ENCODE measurements at regions not wholly inside any gene's neighbourhood (a gene's known extent, or its start where the extent isn't known, plus 50 kb on each side); places are given as distances from the start of the nearest gene placed in this dataset.
"Not testable (repeated sequence)": the region's sequence is repeated elsewhere in the genome, so short reads cannot be mapped to it uniquely, and the experiment has no call there.

GRCh38 chr5:155620821-155621410 lies 607.4 kb downstream of the KIF4B start:
- no peak for DNase-seq (ENCODE audit: low spot score)

GRCh38 chr5:155624597-155625241 lies 611.2 kb downstream of the KIF4B start:
- no peak for DNase-seq (ENCODE audit: low spot score)

- DNase-seq (ENCODE audit: low spot score), result no peak
Observed at GRCh38 chr5:155625315-155625714, 611.8 kb downstream of the KIF4B start.

- no peak for DNase-seq (ENCODE audit: low spot score)
Observed at GRCh38 chr5:155625897-155626543, 612.5 kb downstream of the KIF4B start.

GRCh38 chr5:155626592-155626991 lies 613.0 kb downstream of the KIF4B start:
- DNase-seq (ENCODE audit: low spot score), result no peak

GRCh38 chr5:155628346-155628745 lies 614.8 kb downstream of the KIF4B start:
- no peak for DNase-seq (ENCODE audit: low spot score)

- DNase-seq (ENCODE audit: low spot score), result no peak
Observed at GRCh38 chr5:155629597-155629996, 616.0 kb downstream of the KIF4B start.

- DNase-seq (ENCODE audit: low spot score), result peak; percentile 10
Observed at GRCh38 chr5:155631116-155631515, 617.6 kb downstream of the KIF4B start.

GRCh38 chr5:155633338-155633957 lies 619.9 kb downstream of the KIF4B start:
- no peak for DNase-seq (ENCODE audit: low spot score)

GRCh38 chr5:155649666-155650065 lies 636.1 kb downstream of the KIF4B start:
- no peak for DNase-seq (ENCODE audit: low spot score)

GRCh38 chr5:155655569-155655968 lies 642.0 kb downstream of the KIF4B start:
- no peak for DNase-seq (ENCODE audit: low spot score)

- DNase-seq (ENCODE audit: low spot score), result no peak
Observed at GRCh38 chr5:155661859-155662258, 648.3 kb downstream of the KIF4B start.

GRCh38 chr5:155665361-155665760 lies 651.8 kb downstream of the KIF4B start:
- DNase-seq (ENCODE audit: low spot score), result no peak

- DNase-seq (ENCODE audit: low spot score), result not testable (repeated sequence)
Observed at GRCh38 chr5:155672001-155672400, 655.0 kb upstream of the SGCD start.

- no peak for DNase-seq (ENCODE audit: low spot score)
Observed at GRCh38 chr5:155676967-155677366, 650.0 kb upstream of the SGCD start.

GRCh38 chr5:155678371-155678770 lies 648.6 kb upstream of the SGCD start:
- no peak for DNase-seq (ENCODE audit: low spot score)

GRCh38 chr5:155679530-155679929 lies 647.4 kb upstream of the SGCD start:
- DNase-seq (ENCODE audit: low spot score), result no peak

- no peak for DNase-seq (ENCODE audit: low spot score)
Observed at GRCh38 chr5:155684417-155684816, 642.5 kb upstream of the SGCD start.

GRCh38 chr5:155686131-155686530 lies 640.8 kb upstream of the SGCD start:
- DNase-seq (ENCODE audit: low spot score), result no peak

GRCh38 chr5:155689406-155689805 lies 637.6 kb upstream of the SGCD start:
- no peak for DNase-seq (ENCODE audit: low spot score)

- DNase-seq (ENCODE audit: low spot score), result no peak
Observed at GRCh38 chr5:155696362-155696761, 630.6 kb upstream of the SGCD start.

- no peak for DNase-seq (ENCODE audit: low spot score)
Observed at GRCh38 chr5:155697236-155697635, 629.7 kb upstream of the SGCD start.

GRCh38 chr5:155699385-155699784 lies 627.6 kb upstream of the SGCD start:
- DNase-seq (ENCODE audit: low spot score), result no peak

All from SW480 (cell line).